ENCODE measurements at regions not wholly inside any gene's neighbourhood (a gene's known extent, or its start where the extent isn't known, plus 50 kb on each side); places are given as distances from the start of the nearest gene placed in this dataset.
"Not testable (repeated sequence)": the region's sequence is repeated elsewhere in the genome, so short reads cannot be mapped to it uniquely, and the experiment has no call there.

DNA sequence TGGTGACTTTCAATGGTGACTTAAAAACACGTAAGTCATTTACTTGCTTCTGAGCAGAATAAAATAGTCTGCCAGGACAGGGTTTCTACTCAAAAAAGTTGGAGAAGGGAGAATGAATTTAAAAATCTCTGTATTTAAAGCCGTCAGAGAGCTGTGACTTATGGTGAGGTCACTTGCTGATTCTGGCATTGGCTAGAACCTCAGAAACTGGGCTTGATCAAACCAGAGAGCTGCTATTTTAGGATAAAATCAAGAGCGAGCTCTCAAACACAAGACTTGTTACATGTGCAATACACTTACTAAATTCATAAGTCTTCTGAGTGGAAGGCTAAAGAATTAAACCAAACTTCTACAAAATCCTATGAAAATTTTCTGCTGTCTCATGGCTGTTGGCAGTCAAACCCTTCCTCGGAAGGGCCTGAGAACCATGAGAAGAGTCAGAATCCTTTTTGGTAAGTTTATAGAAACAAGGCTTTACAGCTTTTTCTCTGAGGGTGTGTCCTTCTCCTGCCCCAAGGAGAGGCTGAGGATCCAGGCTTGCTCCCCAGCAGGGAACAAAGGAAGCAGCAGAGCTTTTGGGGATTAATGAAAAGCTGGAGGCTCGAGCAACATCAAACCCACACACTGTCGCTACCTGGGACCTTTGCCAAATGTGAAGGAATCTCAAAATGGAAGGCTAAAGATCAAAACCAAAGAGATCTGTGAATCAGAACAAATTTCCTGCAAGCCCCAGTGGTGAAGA is 816.4 kb downstream of the SOCS6 start:
- DNase-seq (ENCODE audit: low spot score) = no peak

- no peak for DNase-seq (ENCODE audit: low spot score)
These were observed 790.8 kb downstream of the SOCS6 start for GRCh38 chr18:71079606-71080005.

DNA sequence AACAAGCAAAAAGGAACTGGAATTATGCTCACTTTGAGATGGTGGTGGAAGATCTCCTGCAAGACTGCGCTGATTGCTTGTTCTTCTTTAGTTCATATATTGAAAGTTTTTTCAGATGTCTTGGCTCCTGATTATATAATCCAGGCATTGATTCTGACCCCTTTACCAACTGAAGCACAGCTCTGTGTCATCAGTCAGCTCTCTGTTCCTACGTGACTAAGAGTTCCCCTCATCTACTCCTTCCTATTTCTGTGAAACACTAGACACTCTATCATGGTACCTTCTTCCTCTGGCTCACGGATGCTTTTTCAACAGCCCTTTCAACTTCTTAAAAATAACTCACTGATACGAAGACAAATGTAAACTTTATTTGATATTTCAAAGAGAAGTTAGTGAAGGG is 788.6 kb downstream of the SOCS6 start:
- DNase-seq (ENCODE audit: low spot score) = no peak

DNA sequence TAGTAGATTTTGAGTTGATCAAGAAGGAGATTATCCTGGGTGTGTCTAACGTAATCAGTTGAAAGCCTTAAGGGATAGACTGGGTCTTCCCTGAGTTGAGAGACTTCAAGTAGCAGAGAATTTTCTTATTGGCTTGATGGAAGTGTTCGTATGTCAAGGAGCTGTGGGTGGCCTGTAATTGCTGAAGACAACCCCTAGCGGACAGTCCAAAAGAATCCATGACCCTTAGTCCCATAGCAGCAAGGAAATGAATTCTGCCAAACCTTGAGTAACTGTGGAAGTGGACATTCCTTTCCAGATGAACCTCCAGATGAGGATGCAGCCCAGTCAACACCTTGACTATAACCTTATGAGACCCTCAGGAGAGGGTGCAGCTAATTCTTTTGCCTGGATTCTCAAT is 786.3 kb downstream of the SOCS6 start:
- DNase-seq (ENCODE audit: low spot score) = no peak

- DNase-seq (ENCODE audit: low spot score) = no peak
These were observed 779.5 kb downstream of the SOCS6 start for GRCh38 chr18:71068338-71068737.

GRCh38 chr18:71049893-71050292 is 761.0 kb downstream of the SOCS6 start:
- no peak for DNase-seq (ENCODE audit: low spot score)

DNA sequence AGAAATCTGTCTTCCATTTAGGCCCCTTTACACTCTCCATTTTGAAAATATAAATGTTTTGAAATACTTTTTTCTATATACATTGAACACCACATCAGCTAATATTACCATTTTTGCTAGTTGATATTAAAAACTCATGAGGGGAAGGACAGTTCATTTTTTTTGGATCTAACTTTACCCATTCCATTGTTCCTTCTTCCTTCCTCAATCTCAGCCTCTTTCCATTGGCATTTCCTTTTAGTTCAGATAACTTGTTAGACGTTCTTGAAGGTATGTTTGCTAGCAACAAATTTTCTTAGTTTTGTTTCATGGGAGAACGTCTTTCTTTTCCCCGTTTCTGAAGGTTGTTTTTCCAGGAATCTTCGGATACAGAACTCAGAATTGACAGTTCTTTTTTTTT is 759.0 kb downstream of the SOCS6 start:
- no peak for DNase-seq (ENCODE audit: low spot score)

DNA sequence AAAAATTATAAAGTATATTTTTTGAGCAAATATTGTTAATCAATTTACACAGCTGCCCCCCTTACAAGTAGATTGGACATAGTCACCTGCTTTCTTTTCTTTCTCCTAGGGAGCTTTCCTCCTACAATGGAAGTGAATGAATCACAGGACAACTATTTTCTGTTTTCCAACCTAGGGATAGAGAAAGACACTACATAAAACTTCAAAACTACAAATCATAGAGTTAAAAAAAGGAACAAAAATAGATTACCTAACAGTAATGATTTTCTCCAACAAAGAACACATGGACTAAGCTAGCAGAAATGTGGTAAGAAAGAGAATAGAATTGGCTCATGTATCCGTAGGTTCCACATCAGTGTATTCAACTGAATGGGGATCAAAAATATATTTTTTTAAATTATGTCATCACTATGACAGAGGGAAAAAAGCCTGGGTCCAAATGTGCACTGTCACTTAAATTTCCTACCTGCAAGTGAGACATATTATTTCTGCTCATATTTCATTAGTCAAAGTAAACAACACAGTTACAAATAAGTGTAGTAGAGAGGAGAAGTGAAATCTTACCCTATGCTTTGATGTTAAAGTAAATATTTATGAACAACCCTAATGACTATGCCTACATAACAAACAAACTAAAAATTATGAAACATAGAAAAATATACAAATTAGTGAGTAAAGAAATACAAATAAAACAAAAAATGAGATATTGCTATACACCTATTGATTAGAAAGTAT is 756.7 kb downstream of the SOCS6 start:
- no peak for DNase-seq (ENCODE audit: low spot score)

DNA sequence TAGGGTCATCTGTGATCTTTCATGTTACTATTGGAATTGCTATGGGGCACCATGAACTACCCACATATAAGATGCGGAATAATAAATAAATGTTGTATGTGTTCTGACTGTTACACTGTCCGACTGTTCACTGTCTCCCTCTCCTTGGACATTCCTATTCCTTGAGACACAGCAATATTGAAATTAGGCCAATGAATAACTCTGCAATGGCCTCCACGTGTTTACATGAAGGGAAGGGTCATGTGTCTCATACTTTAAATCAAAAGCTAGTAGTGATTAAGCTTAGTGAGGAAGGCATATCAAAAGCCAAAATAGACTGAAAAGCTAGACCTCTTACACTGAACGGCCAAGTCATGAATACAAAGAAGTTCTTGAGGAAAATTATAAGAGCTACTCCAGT is 751.3 kb downstream of the SOCS6 start:
- no peak for DNase-seq (ENCODE audit: low spot score)

DNA sequence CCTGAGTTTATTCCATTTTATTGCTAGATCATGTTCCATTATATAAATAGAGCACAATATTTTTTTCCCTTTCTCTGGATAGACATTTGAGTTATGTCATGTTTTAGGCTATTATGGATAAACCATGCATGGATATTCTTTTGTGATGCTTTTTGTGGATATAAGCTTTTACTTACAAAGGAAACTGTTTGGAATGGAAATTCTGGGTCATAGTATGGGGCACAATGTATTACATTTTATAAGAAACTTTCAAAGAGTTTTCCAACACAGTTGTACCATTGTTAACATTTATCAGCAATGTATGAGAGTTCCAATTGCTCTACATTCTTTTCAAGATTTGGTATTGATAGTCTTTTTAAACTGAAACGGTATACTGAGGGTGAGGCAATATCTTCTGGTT is 749.4 kb downstream of the SOCS6 start:
- DNase-seq (ENCODE audit: low spot score) = no peak

DNA sequence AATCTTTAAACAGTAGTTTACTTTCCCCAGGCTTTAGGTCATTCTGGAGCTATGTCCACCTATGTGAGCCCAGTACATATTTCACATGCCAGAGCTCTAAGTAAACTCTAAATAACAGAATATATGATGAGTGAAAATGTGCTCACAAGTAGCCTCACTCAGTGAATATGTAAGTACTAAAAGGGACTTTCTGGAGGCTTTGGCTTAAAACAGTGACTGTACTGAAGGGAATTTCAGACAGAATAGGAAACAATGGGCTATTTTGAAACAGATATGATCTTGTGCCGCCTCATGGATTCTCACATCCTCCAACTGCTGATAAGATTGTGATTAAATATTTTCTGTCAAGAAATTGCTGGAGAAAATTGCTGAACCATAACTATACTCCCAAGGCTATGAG is 747.9 kb downstream of the SOCS6 start:
- no peak for DNase-seq (ENCODE audit: low spot score)

DNA sequence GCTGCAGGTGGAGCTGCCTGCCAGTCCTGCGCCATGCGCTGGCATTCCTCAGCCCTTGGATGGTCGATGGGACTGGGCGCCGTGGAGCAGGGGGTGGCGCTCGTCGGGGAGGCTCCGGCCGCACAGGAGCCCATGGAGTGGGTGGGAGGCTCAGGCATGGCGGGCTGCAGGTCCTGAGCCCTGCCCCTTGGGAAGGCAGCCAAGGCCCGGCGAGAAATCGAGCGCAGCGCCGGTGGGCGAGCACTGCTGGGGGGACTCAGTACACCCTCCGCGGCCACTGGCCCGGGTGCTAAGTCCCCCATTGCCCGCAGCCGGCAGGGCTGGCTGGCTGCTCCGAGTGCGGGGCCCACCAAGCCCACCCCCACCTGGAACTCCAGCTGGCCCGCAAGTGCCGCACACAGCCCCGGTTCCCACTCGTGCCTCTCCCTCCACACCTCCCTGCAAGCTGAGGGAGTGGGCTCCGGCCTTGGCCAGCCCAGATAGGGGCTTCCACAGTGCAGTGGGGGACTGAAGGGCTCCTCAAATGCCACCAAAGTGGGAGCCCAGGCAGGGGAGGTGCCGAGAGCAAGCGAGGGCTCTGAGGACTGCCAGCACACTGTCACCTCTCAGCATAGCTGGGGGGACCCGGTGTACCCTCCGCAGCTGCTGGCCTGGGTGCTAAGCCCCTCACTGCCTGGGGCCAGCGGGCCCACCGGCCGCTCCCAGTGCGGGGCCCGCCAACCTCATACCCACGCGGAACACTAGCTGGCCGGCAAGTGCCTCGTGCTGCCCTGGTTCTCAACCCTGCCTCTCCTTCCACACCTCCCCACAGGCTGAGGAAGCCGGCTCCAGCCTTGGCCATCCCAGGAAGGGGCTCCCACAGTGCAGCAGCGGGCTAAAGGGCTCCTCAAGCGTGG is 742.7 kb downstream of the SOCS6 start:
- DNase-seq (ENCODE audit: low spot score) = not testable (repeated sequence)

GRCh38 chr18:71030085-71030484 is 741.2 kb downstream of the SOCS6 start:
- not testable (repeated sequence) for DNase-seq (ENCODE audit: low spot score)

- DNase-seq (ENCODE audit: low spot score) = no peak
These were observed 739.5 kb downstream of the SOCS6 start for GRCh38 chr18:71028285-71028762.

DNA sequence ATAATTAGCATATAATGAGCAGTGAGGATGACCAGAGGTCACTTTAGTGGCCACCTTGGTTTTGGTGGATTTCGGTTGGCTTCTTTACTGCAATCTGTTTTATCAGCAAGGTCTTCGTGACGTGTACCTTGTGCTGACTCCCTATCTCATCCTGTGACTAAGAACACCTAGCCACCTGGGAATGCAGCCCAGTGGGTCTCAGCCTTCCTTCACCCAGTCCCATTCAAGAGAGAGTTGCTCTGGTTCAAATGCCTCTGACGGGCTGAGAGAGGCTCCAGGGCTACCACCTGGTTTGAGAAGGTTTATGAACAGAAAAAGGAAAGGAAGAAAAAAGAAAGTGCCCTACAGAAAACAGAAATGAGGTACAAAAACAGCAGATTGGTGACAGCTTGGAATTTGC is 738.7 kb downstream of the SOCS6 start:
- DNase-seq (ENCODE audit: low spot score) = no peak

DNA sequence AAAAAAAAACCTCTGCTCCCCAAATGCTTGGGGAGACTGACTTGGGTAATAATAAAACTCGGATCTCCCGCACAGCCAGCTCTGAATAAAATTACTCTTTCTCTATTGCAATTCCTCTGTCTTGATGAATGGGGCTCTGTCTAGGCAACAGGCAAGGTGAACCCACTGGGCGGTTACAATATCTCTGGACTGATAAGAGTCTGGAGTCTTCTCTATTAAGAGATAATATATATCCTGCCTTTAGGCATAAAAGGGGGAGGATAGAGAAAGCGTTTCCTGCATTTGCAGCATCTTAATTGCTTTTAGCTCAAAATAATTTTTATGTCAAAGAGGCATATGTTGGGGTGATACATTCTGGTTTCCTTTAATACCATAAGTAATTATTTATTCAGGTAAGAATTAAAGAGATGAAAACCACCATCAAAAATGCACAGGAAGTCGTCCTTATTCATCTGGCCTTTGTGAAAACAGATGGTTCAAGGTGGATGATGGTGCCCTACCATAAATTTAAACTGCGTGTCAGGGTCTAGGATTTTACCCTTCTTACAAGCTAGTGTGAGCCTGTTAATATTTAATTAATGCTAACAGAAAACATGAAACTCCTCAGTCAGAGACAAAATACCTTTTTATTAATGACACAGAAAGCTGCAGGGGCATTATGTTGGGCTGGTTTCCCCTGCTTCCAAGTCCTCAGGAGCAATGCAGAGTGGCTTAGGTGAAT is 736.8 kb downstream of the SOCS6 start:
- DNase-seq (ENCODE audit: low spot score) = no peak

GRCh38 chr18:71022389-71022788 is 733.5 kb downstream of the SOCS6 start:
- no peak for DNase-seq (ENCODE audit: low spot score)

DNA sequence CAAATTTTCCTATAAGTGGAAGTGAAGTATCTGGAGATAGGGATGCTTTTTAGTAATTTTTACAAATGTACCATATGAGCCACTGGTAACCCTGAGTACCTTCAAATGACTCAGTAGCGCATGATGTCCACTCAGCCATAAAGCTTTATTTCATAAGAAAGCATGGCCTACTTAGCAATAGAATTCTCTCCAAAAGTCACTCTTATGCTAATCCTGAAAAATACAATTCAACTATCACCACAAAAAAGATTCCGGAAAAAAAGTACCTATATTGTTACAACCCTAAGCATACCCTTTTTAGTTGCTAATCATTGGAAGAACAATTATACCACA is 732.2 kb downstream of the SOCS6 start:
- DNase-seq (ENCODE audit: low spot score) = no peak

DNA sequence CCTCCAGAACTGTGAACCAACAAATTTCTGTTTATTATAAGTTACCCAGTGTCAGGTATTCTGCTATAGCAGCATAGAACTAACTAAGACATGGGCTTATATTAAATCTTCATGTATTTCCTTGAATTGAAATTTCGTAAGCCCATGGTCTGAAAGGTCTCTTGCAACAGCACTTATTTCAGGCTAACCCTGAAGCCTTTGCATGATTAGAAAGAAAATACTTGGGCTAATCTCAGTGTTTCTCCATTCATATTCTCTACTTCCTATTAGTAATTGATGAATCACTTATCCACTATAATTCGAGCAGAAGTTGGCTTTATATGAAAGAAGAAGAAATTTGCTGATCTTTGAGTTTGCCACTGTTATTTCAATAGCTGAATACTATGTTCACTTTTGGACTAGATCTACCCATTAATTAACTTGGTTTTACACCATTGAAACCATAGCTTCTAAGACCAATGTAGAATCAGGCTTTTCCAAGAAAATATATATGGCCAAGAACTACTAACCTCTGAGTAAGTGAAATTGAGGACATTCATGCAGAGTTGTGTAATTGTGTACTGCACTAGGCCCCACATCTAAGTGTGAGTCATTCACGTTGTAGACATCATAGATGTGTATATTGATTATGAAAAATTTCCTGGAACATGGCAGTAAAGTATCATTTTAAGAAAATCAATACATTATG is 731.6 kb downstream of the SOCS6 start:
- no peak for DNase-seq (ENCODE audit: low spot score)

DNA sequence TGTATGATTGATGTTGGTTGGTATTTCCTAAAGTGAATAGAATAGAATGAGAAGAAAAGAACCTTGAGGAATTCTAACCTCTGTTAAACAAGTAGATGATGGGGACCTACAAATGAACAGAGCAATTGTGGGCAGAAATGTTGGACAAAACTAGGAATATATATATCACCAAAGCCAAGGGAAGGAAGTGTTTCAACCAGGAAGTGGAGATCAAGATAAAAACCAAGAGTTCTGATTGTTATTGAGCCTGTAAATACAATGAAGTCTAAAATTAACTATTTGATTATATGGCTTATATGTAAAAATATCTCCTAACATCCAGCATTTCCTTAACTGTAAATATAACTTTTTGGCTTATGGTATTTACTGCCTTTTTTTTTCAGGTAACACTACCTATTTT is 730.0 kb downstream of the SOCS6 start:
- DNase-seq (ENCODE audit: low spot score) = no peak

- no peak for DNase-seq (ENCODE audit: low spot score)
These were observed 723.9 kb downstream of the SOCS6 start for GRCh38 chr18:71012789-71013188.

All from HuH-7 (cell line).